ENCODE measurements at regions not wholly inside any gene's neighbourhood (a gene's known extent, or its start where the extent isn't known, plus 50 kb on each side); places are given as distances from the start of the nearest gene placed in this dataset.
"Not testable (repeated sequence)": the region's sequence is repeated elsewhere in the genome, so short reads cannot be mapped to it uniquely, and the experiment has no call there.

DNA sequence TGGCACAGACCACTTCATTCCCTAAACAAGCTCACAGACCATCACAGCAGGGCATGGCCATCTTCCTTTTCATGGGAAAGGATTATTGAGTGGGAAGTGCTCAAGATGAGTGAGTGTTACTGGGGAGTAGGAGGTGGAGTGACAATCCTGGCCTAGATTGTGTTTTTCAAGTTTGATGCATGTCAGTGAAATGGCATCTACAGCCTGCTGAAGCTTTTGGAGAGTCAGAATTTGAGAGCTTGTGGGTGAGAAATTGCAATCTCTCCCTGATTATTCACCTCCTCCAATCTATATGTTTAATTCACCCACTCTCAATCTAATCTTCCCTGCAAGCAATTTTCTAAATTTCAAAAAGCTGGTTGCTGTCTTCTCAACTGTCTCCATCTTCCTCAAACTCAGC is 156.1 kb upstream of the G2E3 start:
- TF ChIP-seq POLR2A (IDR thresholded peaks at IDR 0.05; ENCODE audit: low read length) (no peak), GATA1 (IDR thresholded peaks at IDR 0.05; ENCODE audit: low read depth, low read length) (no peak)
- no peak for DNase-seq

DNA sequence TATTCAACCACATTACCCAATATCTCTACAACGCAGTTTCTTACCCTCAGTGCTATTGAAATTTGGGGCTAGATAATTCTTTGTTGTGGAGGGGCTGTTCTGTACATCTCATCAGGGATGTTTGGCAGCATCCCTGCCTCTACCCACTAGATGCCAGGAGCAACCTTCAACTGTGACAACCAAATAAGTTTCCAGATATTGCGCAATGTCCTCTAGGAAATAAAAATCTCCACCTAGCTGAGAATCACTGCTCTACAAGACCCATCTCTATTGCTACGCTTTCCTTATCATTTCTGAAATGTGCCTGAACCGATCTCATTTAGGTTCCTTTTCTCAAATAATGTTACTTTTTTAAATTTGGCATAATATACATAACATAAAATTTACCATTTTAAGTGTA is 155.2 kb upstream of the G2E3 start:
- no peak for DNase-seq
- TF ChIP-seq GATA1 (IDR thresholded peaks at IDR 0.05; ENCODE audit: low read depth, low read length), result no peak
- TF ChIP-seq POLR2A (IDR thresholded peaks at IDR 0.05; ENCODE audit: low read length), result no peak

DNA sequence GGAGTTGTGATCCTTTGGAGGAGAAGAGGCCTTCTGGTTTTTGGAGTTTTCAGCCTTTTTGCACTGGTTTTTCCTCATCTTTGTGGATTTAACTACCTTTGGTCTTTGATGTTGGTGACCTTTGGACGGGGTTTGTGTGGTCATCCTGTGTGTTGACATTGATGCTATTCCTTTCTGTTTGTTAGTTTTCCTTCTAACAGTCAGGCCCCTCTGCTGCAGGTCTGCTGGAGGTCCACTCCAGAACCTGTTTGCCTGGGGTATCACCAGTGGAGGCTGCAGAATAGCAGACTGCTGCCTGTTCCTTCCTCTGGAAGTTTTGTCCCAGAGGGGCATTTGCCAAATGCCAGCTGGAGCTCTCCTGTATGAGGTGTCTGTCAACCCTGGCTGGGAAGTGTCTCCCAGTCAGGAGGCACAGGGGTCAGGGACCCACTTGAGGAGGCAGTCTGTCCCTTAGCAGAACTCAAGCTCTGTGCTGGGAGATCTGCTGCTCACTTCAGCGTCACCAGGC is 149.4 kb upstream of the G2E3 start:
- DNase-seq, result not testable (repeated sequence)

DNA sequence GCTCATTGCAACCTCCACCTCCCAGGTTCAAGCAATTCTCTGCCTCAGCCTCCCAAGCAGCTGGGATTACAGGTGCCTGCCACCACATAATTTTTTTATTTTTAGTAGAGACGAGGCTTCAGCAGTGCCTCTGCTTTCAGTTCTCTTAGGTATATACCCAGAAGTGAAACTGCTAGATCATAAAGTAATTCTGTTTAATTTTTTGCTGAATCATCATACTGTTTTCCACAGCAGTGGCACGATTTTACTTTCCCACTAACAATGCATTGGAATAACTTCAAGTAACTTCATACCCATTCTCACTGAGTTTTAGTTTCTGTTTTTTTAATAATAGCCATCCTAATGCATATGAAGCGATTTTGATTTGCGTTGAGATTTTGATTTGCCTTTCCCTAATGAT is 148.0 kb upstream of the G2E3 start:
- TF ChIP-seq POLR2A (IDR thresholded peaks at IDR 0.05; ENCODE audit: low read length) (no peak), GATA1 (IDR thresholded peaks at IDR 0.05; ENCODE audit: low read depth, low read length) (no peak)
- no peak for DNase-seq

DNA sequence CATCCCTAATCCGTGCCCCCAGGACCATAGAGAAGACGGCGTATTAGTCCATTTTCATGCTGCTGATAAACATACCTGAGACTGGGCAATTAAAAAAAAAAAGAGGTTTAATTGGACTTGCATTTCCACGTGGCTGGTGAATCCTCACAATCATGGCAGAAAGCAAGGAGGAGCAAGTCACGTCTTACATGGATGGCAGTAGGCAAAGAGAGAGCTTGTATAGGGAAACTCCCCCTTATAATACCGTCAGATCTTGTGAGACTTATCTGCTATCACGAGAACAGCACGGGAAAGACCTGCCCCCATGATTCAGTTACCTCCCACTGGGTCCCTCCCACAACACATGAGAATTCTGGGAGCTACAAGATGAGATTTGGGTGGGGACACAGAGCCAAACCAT is 145.8 kb upstream of the G2E3 start:
- DNase-seq, result not testable (repeated sequence)

DNA sequence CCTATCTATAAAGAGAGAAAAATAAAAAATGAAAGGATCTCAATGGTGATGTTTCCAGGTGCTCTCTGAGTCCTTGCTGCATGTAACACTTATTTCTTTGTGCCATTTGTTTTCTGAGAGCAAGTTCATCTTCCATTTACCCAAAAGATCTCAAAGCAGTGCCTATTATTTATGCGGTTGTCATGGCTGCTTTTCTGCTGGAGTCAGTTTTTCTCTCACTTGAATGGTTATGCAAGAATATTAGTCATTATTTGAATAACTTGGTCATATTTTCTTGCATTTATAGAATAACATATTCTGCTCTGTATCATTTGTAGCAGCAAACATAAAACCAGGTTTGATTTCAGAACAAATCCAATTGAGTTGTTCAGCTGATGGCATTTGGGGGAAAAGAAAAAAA is 141.8 kb upstream of the G2E3 start:
- TF ChIP-seq GATA1 (IDR thresholded peaks at IDR 0.05; ENCODE audit: low read depth, low read length) (no peak), POLR2A (IDR thresholded peaks at IDR 0.05; ENCODE audit: low read length) (no peak)
- DNase-seq, result no peak

DNA sequence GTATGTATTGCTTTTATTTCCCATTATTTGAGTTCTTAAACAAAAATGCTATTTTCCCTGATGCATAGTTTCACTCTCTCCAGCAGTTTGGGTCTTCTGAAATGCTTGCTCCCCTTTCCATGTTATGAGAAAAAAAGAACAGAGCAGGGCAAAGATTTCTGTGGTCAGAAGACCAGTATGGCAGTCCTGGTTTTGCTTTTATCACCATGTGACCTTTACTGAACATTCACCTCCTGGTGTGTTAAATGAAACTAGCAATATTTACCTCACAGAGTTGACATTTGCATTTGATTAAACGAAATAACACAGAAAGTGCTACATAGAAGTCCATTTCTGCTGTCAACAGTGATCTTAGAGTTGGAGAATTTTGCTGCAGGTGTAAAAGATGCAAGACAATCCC is 141.0 kb upstream of the G2E3 start:
- DNase-seq, result no peak

DNA sequence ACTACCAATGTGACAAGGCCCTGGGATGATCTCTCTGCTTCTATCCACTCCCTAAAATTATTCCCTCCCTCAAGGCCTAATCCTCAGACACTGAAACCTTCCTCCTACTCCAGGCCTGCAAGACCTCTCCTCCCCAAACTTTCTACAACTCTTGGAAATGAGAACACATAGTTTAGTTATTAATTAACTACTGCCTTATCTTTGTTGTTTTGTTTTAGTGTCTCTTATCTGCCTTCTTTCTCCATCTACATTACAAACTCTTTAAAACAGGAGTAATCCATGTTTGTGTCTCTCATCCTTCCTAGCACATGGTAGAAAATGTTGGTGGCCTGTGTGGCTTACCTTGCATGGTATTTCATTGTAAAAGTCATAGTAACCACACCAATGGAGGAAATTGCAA is 139.9 kb upstream of the G2E3 start:
- no peak for DNase-seq

More for the DNA sequence above, 141.0 kb upstream of the G2E3 start:
- no peak for TF ChIP-seq GATA1 (IDR thresholded peaks at IDR 0.05; ENCODE audit: low read depth, low read length)
- TF ChIP-seq POLR2A (IDR thresholded peaks at IDR 0.05; ENCODE audit: low read length), result no peak

DNA sequence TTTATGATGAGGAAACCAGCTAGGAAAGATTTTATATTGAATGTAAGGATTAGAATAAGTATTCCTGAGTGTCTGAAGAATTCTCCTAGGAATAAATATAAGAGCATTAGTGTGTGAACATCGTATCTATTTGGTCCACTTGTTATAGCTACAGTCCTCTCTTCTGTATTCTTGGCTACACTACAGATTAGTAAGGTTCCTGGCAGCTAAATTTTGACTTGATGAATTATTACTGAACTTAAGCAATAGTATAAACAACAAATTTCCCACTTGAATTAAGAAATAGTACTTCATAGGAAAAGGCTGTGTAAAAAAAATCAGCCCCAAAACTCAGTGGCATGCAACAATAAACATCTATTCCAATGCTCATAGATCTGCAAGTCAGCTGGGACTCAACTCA is 138.4 kb upstream of the G2E3 start:
- TF ChIP-seq POLR2A (IDR thresholded peaks at IDR 0.05; ENCODE audit: low read length), result no peak
- no peak for TF ChIP-seq GATA1 (IDR thresholded peaks at IDR 0.05; ENCODE audit: low read depth, low read length)

More for the DNA sequence above, 139.9 kb upstream of the G2E3 start:
- no peak for TF ChIP-seq GATA1 (IDR thresholded peaks at IDR 0.05; ENCODE audit: low read depth, low read length)
- no peak for TF ChIP-seq POLR2A (IDR thresholded peaks at IDR 0.05; ENCODE audit: low read length)

DNA sequence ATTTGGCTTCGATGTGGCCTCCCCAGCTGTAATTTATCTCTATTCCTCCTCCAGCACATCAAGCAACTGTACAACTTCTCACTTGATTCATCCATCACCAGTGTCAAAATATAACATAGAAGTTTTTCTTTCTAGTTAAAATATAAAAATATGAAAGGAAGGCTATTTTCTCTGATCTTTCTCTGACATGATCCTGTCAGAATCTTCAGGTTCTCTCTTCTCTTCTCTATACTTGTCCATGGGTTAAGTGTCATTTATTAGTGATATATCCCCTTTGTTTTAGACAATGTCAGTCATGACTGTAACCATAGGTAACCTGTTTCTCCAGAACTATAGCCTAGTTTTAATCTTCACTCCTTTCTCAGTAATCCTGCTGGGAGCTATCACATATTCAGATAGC is 132.5 kb upstream of the G2E3 start:
- TF ChIP-seq POLR2A (IDR thresholded peaks at IDR 0.05; ENCODE audit: low read length), result no peak
- TF ChIP-seq GATA1 (IDR thresholded peaks at IDR 0.05; ENCODE audit: low read depth, low read length), result no peak
- no peak for DNase-seq

More for the DNA sequence above, 138.4 kb upstream of the G2E3 start:
- DNase-seq, result no peak

DNA sequence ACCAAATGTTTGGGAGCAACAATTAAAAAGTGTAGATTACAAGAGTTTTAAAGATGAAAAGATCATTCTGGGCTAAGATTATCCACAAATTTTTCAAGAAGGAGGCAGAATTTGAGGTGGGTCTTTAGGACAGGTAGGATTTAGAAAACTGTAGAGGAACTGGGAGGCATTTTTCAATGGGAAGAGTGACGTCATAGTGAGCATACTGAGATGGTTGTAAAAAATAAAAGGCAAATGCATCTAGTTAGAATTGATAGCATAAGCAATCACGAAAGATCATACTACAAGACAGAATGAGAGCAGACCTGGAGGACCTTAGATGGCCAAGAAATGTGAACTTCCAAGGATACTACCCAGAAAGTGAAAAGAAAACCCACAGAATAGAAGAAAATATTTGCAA is 131.6 kb upstream of the G2E3 start:
- TF ChIP-seq POLR2A (IDR thresholded peaks at IDR 0.05; ENCODE audit: low read length) (no peak), GATA1 (IDR thresholded peaks at IDR 0.05; ENCODE audit: low read depth, low read length) (no peak)
- DNase-seq, result no peak

DNA sequence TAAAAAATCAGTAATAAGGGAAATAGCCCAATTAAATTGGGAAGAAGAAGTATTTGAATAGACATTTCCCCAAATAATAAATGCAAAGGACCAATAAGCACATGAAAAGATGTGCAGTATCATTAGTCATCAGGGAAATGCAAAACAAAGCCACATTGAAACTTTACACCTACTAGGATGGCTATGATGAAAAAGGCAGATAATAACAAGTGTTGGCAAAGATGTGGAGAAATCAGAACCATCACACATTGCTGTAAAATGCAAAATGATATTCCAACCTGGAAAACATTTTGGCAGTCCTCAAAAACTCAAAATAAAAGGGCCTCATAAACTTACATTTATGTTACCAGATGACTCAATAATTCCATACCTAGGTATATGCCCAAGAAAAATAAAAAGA is 131.1 kb upstream of the G2E3 start:
- DNase-seq, result no peak
- TF ChIP-seq POLR2A (IDR thresholded peaks at IDR 0.05; ENCODE audit: low read length) (no peak), GATA1 (IDR thresholded peaks at IDR 0.05; ENCODE audit: low read depth, low read length) (no peak)

DNA sequence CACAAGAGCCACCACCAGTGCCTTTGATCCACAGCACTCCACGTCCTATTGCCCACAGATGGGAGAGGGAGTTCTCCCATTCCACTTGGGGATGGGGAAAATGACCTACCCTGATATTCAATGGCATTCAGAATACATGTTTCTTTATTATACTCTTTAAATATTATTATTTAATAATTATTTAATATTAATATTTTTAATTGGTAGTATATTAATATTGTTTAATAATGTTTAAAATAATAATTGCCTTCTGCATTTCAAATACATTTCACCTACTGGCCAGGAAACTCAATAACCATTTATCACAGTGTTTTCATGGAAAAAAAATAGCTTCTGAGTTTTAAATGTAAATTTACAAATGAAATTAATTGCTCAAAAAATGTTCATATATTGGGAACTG is 127.4 kb upstream of the G2E3 start:
- no peak for TF ChIP-seq GATA1 (IDR thresholded peaks at IDR 0.05; ENCODE audit: low read depth, low read length)
- TF ChIP-seq POLR2A (IDR thresholded peaks at IDR 0.05; ENCODE audit: low read length), result no peak
- no peak for DNase-seq

DNA sequence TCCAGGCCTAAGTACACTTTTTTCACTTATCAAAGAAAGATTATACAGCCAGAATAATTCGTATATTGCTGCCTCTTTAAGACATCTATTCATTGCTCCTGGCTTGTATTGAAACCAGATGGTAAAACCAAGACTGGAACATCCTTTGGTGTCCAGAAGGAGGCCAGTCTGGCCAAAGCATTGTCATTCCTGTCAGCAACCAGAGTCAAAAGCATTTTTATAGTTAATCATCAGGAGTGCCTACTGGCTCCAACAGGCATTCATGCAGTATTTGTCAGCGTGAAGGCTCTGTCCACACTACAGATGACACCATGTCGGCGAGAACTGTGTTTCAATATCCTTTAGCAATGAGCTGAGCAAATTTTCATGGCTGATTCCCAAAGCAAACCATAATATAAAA is 118.0 kb upstream of the G2E3 start:
- TF ChIP-seq GATA1 (IDR thresholded peaks at IDR 0.05; ENCODE audit: low read depth, low read length), result no peak
- no peak for TF ChIP-seq POLR2A (IDR thresholded peaks at IDR 0.05; ENCODE audit: low read length)
- no peak for DNase-seq

DNA sequence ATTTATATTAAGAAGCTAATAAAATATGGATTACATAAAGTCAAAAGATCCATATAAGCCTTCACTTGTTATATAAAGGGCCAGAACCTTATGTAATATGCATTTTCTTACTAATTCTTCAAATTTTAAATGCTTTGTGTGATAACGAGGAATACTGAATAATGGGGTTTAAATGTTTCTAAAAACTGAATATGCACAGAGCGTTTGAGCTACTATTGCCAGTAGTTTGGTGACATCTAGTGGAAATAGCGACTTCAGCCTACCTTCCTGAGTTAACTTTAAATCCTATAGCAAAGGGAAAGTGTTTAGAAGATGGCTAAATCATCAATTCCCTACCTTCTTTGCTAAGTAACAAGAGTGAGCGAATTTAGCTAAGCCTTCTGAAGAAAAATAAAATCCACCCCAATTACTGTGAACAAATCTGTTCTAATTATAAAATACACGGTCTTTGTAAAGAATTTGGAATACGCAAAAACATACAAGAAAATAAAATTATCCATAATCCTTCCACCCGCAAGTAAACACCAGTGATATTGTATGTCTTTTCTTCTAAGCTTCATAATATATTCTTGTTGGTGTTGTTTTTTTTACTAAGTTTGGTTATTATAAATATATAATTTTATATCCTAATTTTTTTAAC is 115.5 kb upstream of the G2E3 start:
- no peak for TF ChIP-seq GATA1 (IDR thresholded peaks at IDR 0.05; ENCODE audit: low read depth, low read length)
- no peak for TF ChIP-seq POLR2A (IDR thresholded peaks at IDR 0.05; ENCODE audit: low read length)
- peak; percentile 12 to 28 for DNase-seq

DNA sequence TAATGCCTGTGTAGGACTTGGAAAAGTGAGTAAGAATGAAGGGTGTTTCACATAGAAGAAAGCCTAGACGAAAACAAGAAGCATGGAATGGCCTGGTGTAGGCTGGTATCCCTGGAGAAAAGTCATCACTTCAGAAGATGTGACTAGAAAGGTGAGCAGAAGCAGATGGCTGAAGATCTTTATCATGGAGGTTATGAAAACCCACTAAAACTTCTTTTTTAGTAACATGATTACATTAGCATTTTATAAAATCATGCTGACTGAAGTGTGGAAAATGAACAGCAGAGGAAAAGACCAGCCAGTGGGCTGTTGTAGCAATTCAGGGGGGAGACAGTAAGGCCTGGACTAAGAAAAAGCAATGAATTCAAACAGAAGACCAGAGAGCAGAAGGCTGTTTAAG is 114.5 kb upstream of the G2E3 start:
- no peak for DNase-seq
- no peak for TF ChIP-seq POLR2A (IDR thresholded peaks at IDR 0.05; ENCODE audit: low read length)
- no peak for TF ChIP-seq GATA1 (IDR thresholded peaks at IDR 0.05; ENCODE audit: low read depth, low read length)

Data from erythroblast (primary cell).